T-helper 2 cell treated with Interferon-gamma antibody and Interleukin-4, amounts not matched to agents 5 μg/mL and 100 μg/mL, for 36 hours (primary cell): ENCODE measurements at regions not wholly inside any gene's neighbourhood (a gene's known extent, or its start where the extent isn't known, plus 50 kb on each side); places are given as distances from the start of the nearest gene placed in this dataset.

ENCODE experiments used
- DNase-seq: peaks from one replicate; pipeline ENCODE4 v3.0.0; 2021; ENCODE audit warnings: low spot score
- H3K27ac Mint-ChIP-seq: one replicate; pipeline ENCODE4 v1.8.0; 2021; ENCODE audit warnings: mild to moderate bottlenecking, mixed read lengths
- H3K27me3 Mint-ChIP-seq: one replicate; pipeline ENCODE4 v1.8.0; 2021; ENCODE audit warnings: low read depth, mixed read lengths
- H3K36me3 Mint-ChIP-seq: one replicate; pipeline ENCODE4 v1.8.0; 2021; ENCODE audit warnings: low read depth, mixed read lengths
- H3K4me1 Mint-ChIP-seq: one replicate; pipeline ENCODE4 v1.8.0; 2021; ENCODE audit warnings: low read depth, mixed read lengths
- H3K4me3 Mint-ChIP-seq: one replicate; pipeline ENCODE4 v1.8.0; 2022; ENCODE audit warnings: mild to moderate bottlenecking, moderate library complexity, mixed read lengths
- H3K9me3 Mint-ChIP-seq: one replicate; pipeline ENCODE4 v1.8.0; 2021; ENCODE audit warnings: mixed read lengths

DNA sequence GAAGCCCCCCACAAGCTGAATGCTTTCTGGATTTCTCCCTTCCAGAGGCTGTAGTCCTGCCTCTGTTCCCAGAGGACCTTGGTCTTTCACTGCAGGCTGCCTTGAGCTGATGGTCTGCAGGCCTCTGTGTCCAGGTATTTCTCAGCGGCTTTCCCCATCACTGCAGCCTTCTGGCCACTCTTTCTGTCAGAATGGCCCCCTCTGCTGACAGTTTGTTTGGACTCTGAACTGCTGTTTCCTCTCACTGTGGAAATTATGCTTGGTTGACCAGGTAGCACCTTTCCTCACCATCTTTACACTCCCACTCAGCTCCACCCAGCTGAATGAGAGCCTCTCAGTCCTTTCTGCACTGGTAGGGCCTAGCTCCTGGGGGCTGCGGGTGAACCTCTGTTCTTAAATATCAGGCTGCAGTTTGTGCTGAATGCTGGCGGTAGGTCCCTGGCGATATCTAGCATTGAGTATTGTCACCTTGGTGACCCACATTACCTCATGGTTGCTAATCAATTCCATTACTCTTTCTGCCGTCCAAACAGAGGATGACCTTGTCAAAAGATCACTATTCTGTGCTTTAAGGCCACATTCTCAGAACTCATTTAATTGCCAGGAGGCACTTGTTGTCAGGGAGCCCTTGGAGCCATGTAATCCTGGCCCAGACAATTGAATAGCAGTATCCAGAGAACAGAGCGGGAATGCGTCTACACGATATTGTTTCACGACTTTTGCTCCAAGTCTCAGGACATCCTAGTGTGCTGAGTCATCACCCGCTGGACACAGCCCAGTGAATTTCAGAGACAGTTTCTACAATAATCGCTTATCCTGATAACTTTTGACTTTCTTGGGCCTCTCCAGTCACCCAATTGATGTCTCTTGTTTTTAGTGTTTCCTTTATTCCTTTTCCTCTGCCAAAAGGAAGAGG is 230.2 kb downstream of the TENT4A start:
- H3K4me3 Mint-ChIP-seq, result no peak overlapping the region
- no peaks in the 10 kb centered on the region for H3K4me1 Mint-ChIP-seq
- no peak overlapping the region for H3K27ac Mint-ChIP-seq
- H3K27me3 Mint-ChIP-seq, result no peaks in the 10 kb centered on the region
- H3K36me3 Mint-ChIP-seq, result no peaks in the 10 kb centered on the region
- no peak for DNase-seq
- no peaks in the 10 kb centered on the region for H3K9me3 Mint-ChIP-seq

DNA sequence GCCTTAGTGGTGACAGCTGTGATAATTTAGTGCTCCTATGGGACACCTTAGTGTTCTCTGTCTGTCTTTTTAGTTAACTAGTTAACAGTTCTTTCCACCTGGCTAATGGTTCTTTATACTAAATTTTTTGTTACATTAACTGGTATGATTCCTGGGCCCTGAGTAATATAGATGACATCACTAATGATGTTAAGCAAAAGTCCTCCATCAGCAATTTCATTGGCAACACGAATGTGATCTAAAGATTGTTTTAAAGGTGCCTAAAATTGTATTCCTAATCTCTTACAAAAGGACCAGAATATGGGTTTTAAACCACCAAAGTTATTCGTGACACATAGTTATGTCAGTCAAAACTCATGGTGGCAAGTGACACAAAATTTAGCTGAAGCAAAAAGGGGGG is 235.3 kb downstream of the TENT4A start:
- Mint-ChIP-seq H3K27ac (no peak overlapping the region), H3K9me3 (no peaks in the 10 kb centered on the region), H3K4me1 (no peaks in the 10 kb centered on the region), H3K4me3 (no peak overlapping the region), H3K27me3 (no peaks in the 10 kb centered on the region), H3K36me3 (no peaks in the 10 kb centered on the region)
- no peak for DNase-seq

DNA sequence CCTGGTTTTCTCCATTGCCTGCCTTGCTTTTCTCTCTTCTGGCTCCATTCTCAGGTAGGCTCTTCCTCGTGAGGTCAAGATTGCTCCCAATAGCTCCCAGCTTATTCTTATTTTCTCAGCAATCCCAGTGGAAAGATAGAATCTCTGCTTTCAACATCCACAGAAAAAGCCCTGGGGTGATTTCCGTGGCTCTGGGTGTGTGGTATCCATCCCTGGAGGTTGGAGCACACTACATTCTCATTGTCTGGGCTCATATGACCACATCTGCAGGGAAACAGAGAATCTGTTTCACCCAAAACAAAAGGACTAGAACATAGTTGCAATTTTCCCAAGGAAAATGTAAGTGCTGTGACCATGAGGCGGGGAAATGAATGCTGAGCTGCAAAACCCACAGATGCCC is 236.0 kb downstream of the TENT4A start:
- Mint-ChIP-seq H3K4me3 (no peak overlapping the region), H3K27ac (no peak overlapping the region)

DNA sequence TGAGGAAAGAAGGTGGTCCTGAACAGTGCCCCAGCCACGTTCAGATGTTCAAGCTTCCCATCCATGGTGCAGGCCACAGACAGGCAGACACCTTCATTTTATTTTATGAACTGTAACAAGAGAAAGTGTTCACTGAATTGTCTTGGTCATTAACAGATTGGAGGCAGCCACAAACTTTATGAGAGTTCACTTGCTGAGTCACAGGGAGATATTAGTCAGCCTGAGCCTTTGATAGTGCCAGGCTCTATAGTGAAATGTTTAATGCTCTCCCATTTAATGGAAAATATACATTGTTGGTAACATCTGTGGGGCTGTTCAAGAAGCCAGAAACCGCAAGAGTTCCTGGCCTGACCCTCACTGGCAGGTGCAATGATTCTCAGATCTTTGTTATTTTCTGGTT is 237.0 kb downstream of the TENT4A start:
- Mint-ChIP-seq H3K27me3 (no peaks in the 10 kb centered on the region), H3K36me3 (no peaks in the 10 kb centered on the region), H3K9me3 (no peaks in the 10 kb centered on the region), H3K4me3 (no peak overlapping the region), H3K27ac (no peak overlapping the region), H3K4me1 (no peaks in the 10 kb centered on the region)
- DNase-seq, result no peak

More for the DNA sequence above, 236.0 kb downstream of the TENT4A start:
- Mint-ChIP-seq H3K27me3 (no peaks in the 10 kb centered on the region), H3K9me3 (no peaks in the 10 kb centered on the region), H3K36me3 (no peaks in the 10 kb centered on the region), H3K4me1 (no peaks in the 10 kb centered on the region)
- no peak for DNase-seq

DNA sequence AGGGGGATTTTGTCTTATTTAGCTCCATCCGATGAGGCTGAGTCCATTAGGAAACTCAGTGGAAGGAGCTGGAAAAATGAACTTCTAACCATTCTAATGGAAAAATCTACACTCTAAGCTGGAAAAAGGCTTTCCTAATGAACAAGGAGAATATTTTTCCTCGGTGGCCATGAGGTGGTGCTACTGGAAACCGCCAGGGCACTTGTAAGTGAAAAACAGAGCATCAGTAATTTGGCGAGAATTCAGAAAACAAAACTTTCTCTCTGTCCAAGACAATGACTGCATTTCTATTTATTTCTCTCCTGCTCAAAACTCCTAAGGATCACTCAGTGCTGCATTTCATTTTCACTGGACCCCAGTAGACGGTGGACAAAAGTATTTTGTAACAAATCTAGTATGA is 237.6 kb downstream of the TENT4A start:
- no peaks in the 10 kb centered on the region for H3K4me1 Mint-ChIP-seq
- no peaks in the 10 kb centered on the region for H3K9me3 Mint-ChIP-seq
- H3K36me3 Mint-ChIP-seq, result no peaks in the 10 kb centered on the region
- no peak for DNase-seq
- no peaks in the 10 kb centered on the region for H3K27me3 Mint-ChIP-seq
- no peak overlapping the region for H3K4me3 Mint-ChIP-seq
- no peak overlapping the region for H3K27ac Mint-ChIP-seq

DNA sequence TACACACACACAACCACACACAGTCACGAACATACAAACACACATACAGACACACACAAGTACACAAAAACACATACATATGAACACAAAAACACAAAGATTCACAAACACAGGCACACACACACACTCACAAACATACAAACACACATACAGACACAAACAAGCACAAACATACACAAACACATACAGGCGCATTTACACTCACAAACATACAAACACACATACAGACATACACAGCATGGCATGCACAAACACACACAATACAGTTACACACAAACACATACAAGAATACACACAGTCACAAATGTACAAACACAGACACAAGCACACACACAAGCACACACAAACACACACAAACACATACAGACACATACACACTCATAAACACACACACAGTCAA is 247.9 kb downstream of the TENT4A start:
- Mint-ChIP-seq H3K9me3 (peaks cover 3% of the 10 kb centered on the region), H3K27ac (no peak overlapping the region), H3K4me1 (no peaks in the 10 kb centered on the region), H3K36me3 (no peaks in the 10 kb centered on the region), H3K4me3 (no peak overlapping the region), H3K27me3 (no peaks in the 10 kb centered on the region)
- no peak for DNase-seq

DNA sequence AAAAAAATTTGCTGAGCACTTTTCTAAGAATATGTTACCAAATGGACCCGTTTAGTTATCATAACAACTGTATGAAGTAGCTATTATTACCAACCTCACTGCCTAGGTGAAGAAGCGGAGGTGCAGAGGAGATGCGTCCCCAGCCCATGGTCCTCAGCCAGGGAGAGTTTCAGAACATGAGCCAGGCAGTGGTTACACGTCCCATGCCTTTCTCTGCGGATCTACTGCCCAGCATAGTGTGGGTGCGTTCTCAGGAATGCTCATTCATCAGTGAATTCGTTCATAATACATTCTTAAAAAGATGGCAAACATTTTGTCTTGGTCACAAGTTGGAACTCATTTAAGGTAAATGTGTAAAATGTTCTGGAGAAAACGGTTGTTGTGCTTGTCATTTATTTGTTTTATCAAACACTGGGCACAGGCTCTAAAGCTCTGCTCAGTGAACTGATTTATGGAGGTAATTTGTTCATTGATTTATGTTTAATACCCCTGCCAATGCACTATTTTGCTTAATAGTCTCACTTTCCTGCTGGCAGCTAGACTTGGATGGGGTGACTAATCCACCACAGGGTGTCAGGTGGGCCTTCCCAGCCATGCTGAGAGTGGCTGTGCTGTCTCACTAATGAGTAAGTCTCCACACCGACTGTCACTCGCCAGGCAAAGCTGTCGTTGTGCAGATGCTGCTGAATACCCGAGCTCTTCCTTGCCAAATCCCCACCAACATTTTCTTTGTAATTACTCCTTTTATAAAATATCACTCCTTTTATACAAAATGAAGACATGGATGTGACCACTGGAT is 248.8 kb downstream of the TENT4A start:
- no peak for DNase-seq
- no peak overlapping the region for H3K27ac Mint-ChIP-seq
- H3K36me3 Mint-ChIP-seq, result no peaks in the 10 kb centered on the region
- H3K4me1 Mint-ChIP-seq, result no peaks in the 10 kb centered on the region
- peaks cover 4% of the 10 kb centered on the region for H3K9me3 Mint-ChIP-seq
- H3K4me3 Mint-ChIP-seq, result no peak overlapping the region
- H3K27me3 Mint-ChIP-seq, result no peaks in the 10 kb centered on the region

DNA sequence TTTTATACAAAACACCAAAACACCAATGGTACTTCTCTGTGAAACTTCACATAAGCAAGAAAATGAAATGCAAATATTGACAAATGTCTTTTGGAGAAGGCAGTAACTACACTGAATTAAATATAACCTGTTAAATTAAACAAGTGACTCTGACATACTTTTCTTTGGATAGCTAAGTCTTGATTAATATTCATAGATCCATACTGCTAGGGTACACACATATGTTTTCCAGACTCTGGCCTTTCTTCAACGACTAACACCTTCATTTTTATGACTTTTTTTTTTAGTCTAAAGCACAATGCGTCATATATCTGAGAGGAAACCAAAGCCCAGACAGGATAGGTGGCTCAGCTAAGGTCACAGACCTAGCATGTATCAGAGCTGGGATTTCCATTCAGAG is 263.7 kb downstream of the TENT4A start:
- Mint-ChIP-seq H3K4me3 (no peak overlapping the region), H3K27ac (no peak overlapping the region), H3K36me3 (no peaks in the 10 kb centered on the region), H3K9me3 (no peaks in the 10 kb centered on the region), H3K4me1 (no peaks in the 10 kb centered on the region), H3K27me3 (no peaks in the 10 kb centered on the region)
- no peak for DNase-seq

DNA sequence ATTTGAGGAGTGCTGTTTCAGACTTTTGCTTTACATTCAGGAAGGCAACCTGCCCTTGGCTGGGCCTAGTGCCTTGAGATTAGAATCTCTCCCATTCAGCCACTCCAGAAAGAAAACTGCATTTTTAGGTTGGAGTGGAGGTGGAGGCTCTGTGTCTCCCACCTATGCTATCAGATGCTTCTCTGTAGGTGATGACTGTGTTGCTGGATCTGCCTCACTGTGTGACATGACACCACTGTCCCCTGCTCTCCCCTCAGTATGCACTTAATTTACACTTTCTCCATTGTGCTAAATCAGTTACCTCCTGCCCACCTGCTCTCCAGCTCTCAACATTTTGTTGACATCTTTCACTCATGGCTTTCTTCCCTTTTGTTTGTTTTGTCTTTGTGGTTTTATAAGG is 265.8 kb downstream of the TENT4A start:
- Mint-ChIP-seq H3K4me3 (no peak overlapping the region), H3K27ac (no peak overlapping the region), H3K4me1 (no peaks in the 10 kb centered on the region), H3K27me3 (no peaks in the 10 kb centered on the region), H3K9me3 (no peaks in the 10 kb centered on the region), H3K36me3 (no peaks in the 10 kb centered on the region)
- no peak for DNase-seq

DNA sequence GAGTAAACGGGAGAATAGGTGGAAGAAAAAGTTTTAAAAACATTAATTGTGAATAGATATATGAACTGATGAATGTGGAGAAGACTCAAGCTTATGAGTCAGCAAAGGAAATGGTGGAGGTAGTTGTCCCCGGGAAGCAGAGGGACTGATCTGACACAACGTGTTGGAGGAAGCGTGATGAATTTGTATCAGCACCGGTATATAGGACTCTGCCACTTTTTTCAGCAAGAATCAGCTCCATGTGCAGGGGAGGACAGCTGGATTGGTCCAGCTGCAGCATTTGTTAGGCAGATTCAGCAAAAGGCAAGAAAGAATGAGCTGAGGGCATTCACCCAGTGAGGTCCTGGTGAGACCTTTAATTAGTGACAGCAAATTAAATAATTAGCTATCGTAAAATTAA is 276.0 kb downstream of the TENT4A start:
- Mint-ChIP-seq H3K4me3 (no peak overlapping the region), H3K9me3 (no peaks in the 10 kb centered on the region), H3K27ac (no peak overlapping the region), H3K27me3 (no peaks in the 10 kb centered on the region), H3K36me3 (no peaks in the 10 kb centered on the region), H3K4me1 (no peaks in the 10 kb centered on the region)
- DNase-seq, result no peak

DNA sequence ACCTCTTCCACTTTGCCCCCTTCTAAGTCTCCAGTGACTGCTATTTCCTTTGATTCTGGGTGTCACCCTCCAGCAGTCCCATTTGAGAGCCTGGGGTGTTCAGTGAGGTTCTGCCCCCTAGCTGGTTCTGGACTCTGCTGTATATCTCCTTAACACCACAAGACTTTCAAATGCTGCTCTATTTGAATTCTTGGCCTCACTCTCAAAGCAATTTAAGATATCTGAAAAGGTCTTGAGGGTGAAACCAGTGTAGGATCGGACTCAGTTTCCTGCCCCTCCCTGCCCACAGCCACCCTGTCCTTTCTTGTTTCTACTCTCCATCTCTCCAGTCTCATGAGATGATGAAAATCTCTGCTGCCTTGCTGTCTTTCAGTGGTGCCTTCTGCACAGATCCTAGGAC is 280.9 kb downstream of the TENT4A start:
- DNase-seq, result no peak
- Mint-ChIP-seq H3K27ac (no peak overlapping the region), H3K36me3 (no peaks in the 10 kb centered on the region), H3K27me3 (no peaks in the 10 kb centered on the region), H3K4me3 (no peak overlapping the region), H3K9me3 (peaks cover 3% of the 10 kb centered on the region), H3K4me1 (no peaks in the 10 kb centered on the region)

DNA sequence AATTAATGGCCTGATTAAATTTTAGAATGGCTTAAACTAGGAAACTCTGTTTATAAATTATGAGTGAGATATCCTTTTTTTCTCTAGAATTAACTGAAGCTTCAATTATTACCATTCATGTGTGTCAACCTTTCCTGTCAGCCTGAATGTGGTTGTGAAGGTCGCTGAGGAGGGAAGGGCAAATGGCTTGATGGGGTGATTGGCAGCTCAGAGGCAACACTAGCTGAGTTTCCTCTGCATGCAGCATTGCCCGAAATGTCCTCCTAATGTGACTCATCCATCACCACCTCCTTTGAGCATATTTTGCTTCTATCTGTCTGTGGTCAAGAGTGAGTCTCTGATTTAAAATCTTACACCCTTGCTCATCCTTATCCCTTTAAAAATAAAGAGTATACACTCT is 281.9 kb downstream of the TENT4A start:
- Mint-ChIP-seq H3K27me3 (no peaks in the 10 kb centered on the region), H3K4me3 (no peak overlapping the region), H3K36me3 (no peaks in the 10 kb centered on the region), H3K27ac (no peak overlapping the region), H3K9me3 (peaks cover 3% of the 10 kb centered on the region), H3K4me1 (no peaks in the 10 kb centered on the region)
- no peak for DNase-seq

DNA sequence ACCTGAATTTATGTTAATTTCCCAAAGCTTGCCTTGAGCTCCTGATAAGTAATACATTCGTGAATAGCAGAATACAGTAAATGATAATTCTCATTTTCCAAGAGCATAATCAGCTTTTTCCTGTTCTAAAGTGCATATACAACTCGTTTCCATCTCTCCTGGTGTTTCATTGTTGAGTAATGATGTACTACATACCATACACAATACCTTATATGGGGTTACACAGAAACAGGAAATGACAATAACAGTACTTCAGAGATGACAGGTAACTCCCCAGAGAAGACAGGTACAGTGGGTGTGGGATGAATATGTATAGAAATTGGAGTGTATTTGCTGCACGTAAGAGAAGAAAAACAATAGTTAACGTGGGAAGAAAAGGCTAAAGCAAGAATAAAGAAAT is 287.1 kb downstream of the TENT4A start:
- H3K9me3 Mint-ChIP-seq, result peaks cover 3% of the 10 kb centered on the region
- no peak overlapping the region for H3K4me3 Mint-ChIP-seq
- H3K27ac Mint-ChIP-seq, result no peak overlapping the region
- H3K27me3 Mint-ChIP-seq, result no peaks in the 10 kb centered on the region
- no peaks in the 10 kb centered on the region for H3K4me1 Mint-ChIP-seq
- H3K36me3 Mint-ChIP-seq, result no peaks in the 10 kb centered on the region
- no peak for DNase-seq

DNA sequence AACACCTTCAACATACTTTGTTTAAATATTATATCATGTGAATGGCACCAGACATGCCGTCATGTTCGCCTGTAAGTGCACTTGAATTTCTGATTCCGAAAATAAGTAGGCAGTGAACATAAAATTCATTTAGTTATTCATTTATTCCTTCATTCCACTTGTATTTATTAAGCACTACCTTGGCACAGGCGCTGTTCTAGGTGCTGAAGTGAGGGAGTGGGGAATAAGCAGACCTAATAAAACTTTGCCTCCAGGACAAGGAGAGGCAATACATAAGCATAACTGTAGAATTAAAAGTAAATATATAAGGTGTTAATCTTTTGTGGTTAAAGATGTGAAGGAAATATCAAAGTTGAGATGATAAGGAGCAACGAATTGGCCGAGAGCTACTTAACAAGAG is 297.4 kb downstream of the TENT4A start:
- H3K27ac Mint-ChIP-seq, result no peak overlapping the region
- H3K36me3 Mint-ChIP-seq, result no peaks in the 10 kb centered on the region
- no peak for DNase-seq
- no peaks in the 10 kb centered on the region for H3K4me1 Mint-ChIP-seq
- no peak overlapping the region for H3K4me3 Mint-ChIP-seq
- H3K27me3 Mint-ChIP-seq, result no peaks in the 10 kb centered on the region
- no peaks in the 10 kb centered on the region for H3K9me3 Mint-ChIP-seq
